Right lobe of liver (tissue), 6 donors: ENCODE measurements at regions not wholly inside any gene's neighbourhood (a gene's known extent, or its start where the extent isn't known, plus 50 kb on each side); places are given as distances from the start of the nearest gene placed in this dataset.

Source experiments
- ATAC-seq, 4 donors: fragments of 200-7000 bp; cut with Tn5 transposase; one replicate each; pipeline ENCODE4 v1.9.1; 2020; ENCODE audit warnings: mild to moderate bottlenecking in 4 of 4, moderate library complexity in 4 of 4
- DNase-seq, 3 donors: peaks; one replicate each; pipeline ENCODE4 v3.0.0-alpha.2; 2020
- H3K27ac ChIP-seq, 3 donors: fragments of 200-600 bp; one replicate each; pipeline ENCODE4 v1.8.0; 2022
- H3K27me3 ChIP-seq, 2 donors: fragments of 200-600 bp; one replicate each; pipeline ENCODE4 v1.8.0; 2022
- H3K36me3 ChIP-seq, 4 donors: fragments of 200-600 bp; sonication (generic) in 1 of 4; one replicate each; pipeline versions ENCODE4 v1.5.1 to v1.8.0; 2017 to 2022; ENCODE audit warnings: control low read depth in 1 of 4
- H3K4me1 ChIP-seq, 4 donors: fragments of 200-600 bp; sonication (generic) in 1 of 4; one replicate each; pipeline versions ENCODE4 v1.5.1 to v1.8.0; 2017 to 2022; ENCODE audit warnings: control low read depth in 1 of 4
- H3K4me3 ChIP-seq, 3 donors: fragments of 200-600 bp; one replicate each; pipeline ENCODE4 v1.8.0; 2022
- H3K9me3 ChIP-seq, 4 donors: fragments of 200-600 bp; sonication (generic) in 1 of 4; one replicate each; pipeline versions ENCODE4 v1.5.1 to v1.8.0; 2017 to 2022; ENCODE audit warnings: control low read depth in 1 of 4
- POLR2A ChIP-seq: fragments of 450-650 bp; IDR thresholded peaks from one replicate; pipeline ENCODE4 v1.6.1; 2017; ENCODE audit warnings: antibody characterized with exemption, mild to moderate bottlenecking
- WGBS: methylation state at CpG from one replicate; pipeline ENCODE4 v1.1.6; 2018; ENCODE audit warnings: low coverage, low lambda C conversion rate; ENCODE audit not compliant: insufficient coverage; ENCODE audit errors: missing lambda C conversion rate; 5-methylcytosine and 5-hydroxymethylcytosine counted together
- intact Hi-C, 2 donors: fragments of 100-400 bp; cut with DNase I; formaldehyde crosslinking; loops; one replicate each; pipeline versions ENCODE4 v1.11.2 to v1.14.1; 2022
- TF ChIP-seq, protein P1 (sequence below), 4 donors: fragments of 200-600 bp in 3 of 4; fragments of 450-650 bp in 1 of 4; IDR thresholded peaks; one replicate each; pipeline versions ENCODE4 v1.5.1 to v1.8.0; 2016 to 2022; ENCODE audit warnings: antibody characterized with exemption in 4 of 4, mild to moderate bottlenecking in 2 of 4
- donor health status: DM: no; HTN: yes; CAD: no.
- donor health status: DM: no; HTN: no; CAD: no.
- donor health status: DM: no; HTN: no; CAD: no.
- donor health status: DM: no; HTN: yes; CAD: no.
- donor health status: DM: no; HTN: yes; CAD: no.

DNA sequence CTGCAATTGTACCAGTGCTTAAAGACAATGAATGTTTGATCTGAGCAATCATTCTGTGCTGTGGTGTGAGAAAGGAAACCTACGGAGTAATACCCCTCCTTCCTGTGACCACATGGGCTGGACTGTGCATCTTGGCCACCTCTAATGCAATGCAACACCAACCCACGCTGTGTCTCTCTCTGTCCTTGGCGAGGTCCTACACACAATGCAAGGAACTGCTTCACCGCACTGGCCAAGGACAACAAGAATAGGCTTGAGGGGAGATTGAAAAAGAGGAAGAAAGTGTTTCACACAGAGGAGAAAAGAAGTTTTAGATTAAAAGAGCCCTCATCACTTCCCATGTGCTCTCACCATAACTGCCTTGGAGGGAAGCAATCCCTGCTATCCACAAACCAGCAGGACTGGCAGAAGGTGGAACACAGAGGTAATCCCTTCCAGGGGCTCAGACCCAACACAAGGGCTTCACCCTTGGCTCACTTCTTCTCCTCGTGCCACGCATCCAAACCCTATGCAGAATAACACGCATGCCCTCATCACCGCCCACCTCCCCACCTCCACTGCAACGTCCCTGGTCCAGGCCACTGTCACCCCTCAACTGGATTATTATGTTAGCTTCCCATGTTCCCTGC lies 112.5 kb upstream of the ERG start:
- Histone ChIP-seq H3K27me3 (peaks cover 0 to 3% of the 10 kb centered on the region in 2 donors), H3K4me3 (no peak overlapping the region), H3K27ac (no peak overlapping the region), H3K9me3 (no peaks in the 10 kb centered on the region), H3K4me1 (no peaks in the 10 kb centered on the region), H3K36me3 (no peaks in the 10 kb centered on the region)
- intact Hi-C loops = no loop called here
- no peak for TF ChIP-seq POLR2A
- TF ChIP-seq, protein P1, sequence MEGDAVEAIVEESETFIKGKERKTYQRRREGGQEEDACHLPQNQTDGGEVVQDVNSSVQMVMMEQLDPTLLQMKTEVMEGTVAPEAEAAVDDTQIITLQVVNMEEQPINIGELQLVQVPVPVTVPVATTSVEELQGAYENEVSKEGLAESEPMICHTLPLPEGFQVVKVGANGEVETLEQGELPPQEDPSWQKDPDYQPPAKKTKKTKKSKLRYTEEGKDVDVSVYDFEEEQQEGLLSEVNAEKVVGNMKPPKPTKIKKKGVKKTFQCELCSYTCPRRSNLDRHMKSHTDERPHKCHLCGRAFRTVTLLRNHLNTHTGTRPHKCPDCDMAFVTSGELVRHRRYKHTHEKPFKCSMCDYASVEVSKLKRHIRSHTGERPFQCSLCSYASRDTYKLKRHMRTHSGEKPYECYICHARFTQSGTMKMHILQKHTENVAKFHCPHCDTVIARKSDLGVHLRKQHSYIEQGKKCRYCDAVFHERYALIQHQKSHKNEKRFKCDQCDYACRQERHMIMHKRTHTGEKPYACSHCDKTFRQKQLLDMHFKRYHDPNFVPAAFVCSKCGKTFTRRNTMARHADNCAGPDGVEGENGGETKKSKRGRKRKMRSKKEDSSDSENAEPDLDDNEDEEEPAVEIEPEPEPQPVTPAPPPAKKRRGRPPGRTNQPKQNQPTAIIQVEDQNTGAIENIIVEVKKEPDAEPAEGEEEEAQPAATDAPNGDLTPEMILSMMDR (IDR thresholded peaks at IDR 0.05) = no peak
- DNase-seq (no peak), ATAC-seq (no peak)
- WGBS = 66% methylated on average over 7 of the region's 9 CpGs

DNA sequence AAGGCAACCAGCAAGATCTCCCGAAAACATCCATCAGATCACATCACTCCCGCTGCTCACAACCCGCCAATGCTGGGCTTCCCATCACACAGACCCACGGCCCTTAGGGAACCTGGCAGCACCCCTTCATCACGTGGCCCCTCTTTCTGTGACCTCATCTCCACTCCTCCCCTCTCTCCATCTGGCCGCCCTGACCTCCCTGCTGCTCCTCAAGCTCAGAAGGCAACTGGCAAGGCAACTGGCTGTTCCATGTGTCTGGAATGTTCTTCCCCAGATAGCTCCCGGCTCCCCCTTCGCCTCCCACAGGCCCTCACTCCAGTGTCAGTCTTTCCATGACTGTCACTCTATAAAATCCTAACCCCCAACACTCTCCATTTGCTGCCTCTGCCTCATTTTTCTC lies 113.0 kb upstream of the ERG start:
- ATAC-seq = no peak
- WGBS = 60% methylated on average over 6 of the region's 8 CpGs
- Histone ChIP-seq H3K36me3 (no peaks in the 10 kb centered on the region), H3K4me1 (no peaks in the 10 kb centered on the region), H3K27ac (no peak overlapping the region), H3K27me3 (peaks cover 0 to 3% of the 10 kb centered on the region in 2 donors), H3K4me3 (no peak overlapping the region), H3K9me3 (no peaks in the 10 kb centered on the region)
- intact Hi-C loops = no loop called here
- DNase-seq = no peak
- no peak for TF ChIP-seq POLR2A
- TF ChIP-seq, protein P1 (IDR thresholded peaks at IDR 0.05) = no peak

DNA sequence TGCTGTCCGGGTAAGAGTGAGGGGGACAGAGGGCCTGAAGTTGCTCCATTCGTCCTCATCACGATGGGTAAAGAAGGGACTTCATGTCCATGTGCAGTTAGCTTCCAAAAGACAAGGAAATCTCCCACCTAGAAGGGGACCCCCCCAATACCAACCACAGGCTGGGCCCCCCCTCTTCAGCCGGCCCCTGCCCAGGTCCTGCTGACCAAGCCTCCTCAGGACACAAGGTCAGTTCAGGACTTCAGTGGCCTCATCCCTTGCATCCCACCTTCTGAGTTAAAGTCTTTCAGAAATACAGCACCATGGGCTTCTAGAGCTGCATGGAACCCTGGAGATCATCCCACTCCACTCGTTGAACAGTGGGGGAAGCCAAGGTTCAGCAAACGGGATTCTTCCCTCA lies 115.4 kb upstream of the ERG start:
- Histone ChIP-seq H3K4me1 (no peaks in the 10 kb centered on the region), H3K4me3 (no peak overlapping the region), H3K9me3 (no peaks in the 10 kb centered on the region), H3K27ac (no peak overlapping the region), H3K36me3 (no peaks in the 10 kb centered on the region), H3K27me3 (no peaks in the 10 kb centered on the region)
- ATAC-seq = no peak
- WGBS = 28% methylated on average over 2 of the region's 6 CpGs
- TF ChIP-seq, protein P1 (IDR thresholded peaks at IDR 0.05) = no peak
- no peak for TF ChIP-seq POLR2A
- intact Hi-C loops = no loop called here
- no peak for DNase-seq

DNA sequence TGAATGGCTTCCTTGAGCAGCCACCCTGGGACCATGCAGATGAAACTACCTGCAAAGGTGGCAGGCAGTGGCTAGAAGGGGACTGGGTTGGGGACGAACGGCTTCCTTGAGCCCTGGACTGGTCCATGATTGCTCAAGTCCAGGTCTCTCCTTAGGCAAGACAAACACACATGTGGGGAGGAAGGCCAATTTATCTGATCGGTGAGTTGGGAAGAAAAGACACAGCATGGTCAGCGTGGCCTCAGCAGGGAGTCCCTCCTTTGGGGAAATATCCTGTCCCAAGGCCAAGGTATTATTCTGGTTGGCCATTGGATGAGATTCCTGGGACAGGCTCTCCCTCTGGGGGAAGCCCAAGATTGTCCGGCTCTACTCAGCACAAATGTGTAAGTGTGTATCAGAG lies 116.3 kb upstream of the ERG start:
- no peak for ATAC-seq
- Histone ChIP-seq H3K36me3 (no peaks in the 10 kb centered on the region), H3K27ac (no peak overlapping the region), H3K4me3 (no peak overlapping the region), H3K9me3 (no peaks in the 10 kb centered on the region), H3K27me3 (no peaks in the 10 kb centered on the region), H3K4me1 (no peaks in the 10 kb centered on the region)
- 90% methylated on average over 3 of the region's 5 CpGs for WGBS
- no peak for DNase-seq
- TF ChIP-seq POLR2A = no peak
- intact Hi-C loops = no loop called here

DNA sequence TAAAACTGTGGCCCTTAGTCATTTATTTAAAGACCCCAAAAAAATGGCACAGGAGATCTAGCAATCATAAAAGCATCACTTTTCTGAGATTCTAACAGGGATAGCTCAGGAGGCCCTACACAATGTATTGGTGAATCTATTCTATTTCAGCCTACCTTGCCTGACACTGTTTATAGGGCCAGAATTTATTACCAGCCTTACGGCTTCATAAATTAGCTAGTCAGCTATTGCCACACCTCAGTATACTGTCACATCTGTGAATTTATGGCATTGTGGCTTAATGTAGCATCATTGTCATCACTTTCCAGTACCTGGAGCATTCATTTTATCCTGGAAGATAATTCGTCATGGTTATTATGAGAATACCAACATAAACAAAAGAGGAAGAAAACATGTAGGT lies 121.2 kb upstream of the ERG start:
- WGBS = 76% methylated on average over 2 of the region's 2 CpGs
- TF ChIP-seq, protein P1 (IDR thresholded peaks at IDR 0.05) = no peak
- no peak for TF ChIP-seq POLR2A
- intact Hi-C loops = no loop called here
- Histone ChIP-seq H3K4me1 (no peaks in the 10 kb centered on the region), H3K27me3 (no peaks in the 10 kb centered on the region), H3K4me3 (no peak overlapping the region), H3K27ac (no peak overlapping the region), H3K36me3 (no peaks in the 10 kb centered on the region), H3K9me3 (no peaks in the 10 kb centered on the region)
- ATAC-seq = no peak
- DNase-seq = no peak
